Tibial artery (tissue), 4 donors: ENCODE measurements at regions not wholly inside any gene's neighbourhood (a gene's known extent, or its start where the extent isn't known, plus 50 kb on each side); places are given as distances from the start of the nearest gene placed in this dataset.

Source experiments
- DNase-seq, 2 donors: peaks; one replicate each; pipeline ENCODE4 v3.0.0-alpha.2; 2019
- H3K27ac ChIP-seq, 2 donors: fragments of 200-600 bp; sonication (generic) in 1 of 2; 1 replicate in 1 of 2; 2 replicates in 1 of 2; pipeline ENCODE4 v1.5.1; 2018 to 2019; ENCODE audit warnings: mild to moderate bottlenecking in 1 of 2
- H3K27me3 ChIP-seq, 2 donors: fragments of 200-600 bp; sonication (generic) in 1 of 2; one replicate each; pipeline versions ENCODE4 v1.5.1 to v1.6.0; 2016 to 2019
- H3K36me3 ChIP-seq, 3 donors: fragments of 200-600 bp; sonication (generic) in 2 of 3; one replicate each; pipeline ENCODE4 v1.5.1; 2016 to 2019; ENCODE audit warnings: mild to moderate bottlenecking in 2 of 3
- H3K4me1 ChIP-seq, 4 donors: fragments of 200-600 bp; sonication (generic) in 2 of 4; 1 replicate in 3 of 4; 2 replicates in 1 of 4; pipeline ENCODE4 v1.5.1; 2016 to 2019
- H3K4me3 ChIP-seq, 2 donors: fragments of 200-600 bp; sonication (generic) in 1 of 2; 1 replicate in 1 of 2; 2 replicates in 1 of 2; pipeline ENCODE4 v1.5.1; 2018 to 2019; ENCODE audit warnings: mild to moderate bottlenecking in 2 of 2
- H3K9me3 ChIP-seq, 3 donors: fragments of 200-600 bp; sonication (generic) in 1 of 3; one replicate each; pipeline ENCODE4 v1.5.1; 2016 to 2019
- CTCF ChIP-seq, 2 experiments: fragments of 200-600 bp in 1 of 2; fragments of 450-650 bp in 1 of 2; IDR thresholded peaks; one replicate each; pipeline ENCODE4 v1.5.1; 2017 to 2019; ENCODE audit warnings: antibody characterized with exemption in 2 of 2, mild to moderate bottlenecking in 1 of 2, moderate library complexity in 1 of 2
- intact Hi-C: fragments of 100-400 bp; cut with DNase I; formaldehyde crosslinking; loops from one replicate; pipeline ENCODE4 v1.15.0; 2023; ENCODE audit warnings: low total_unique reads

- TF ChIP-seq CTCF (IDR thresholded peaks at IDR 0.05) = no peak
- no peaks in the 10 kb centered on the region for H3K9me3 ChIP-seq
- no peak overlapping the region for H3K27ac ChIP-seq
- no peaks in the 10 kb centered on the region for H3K4me1 ChIP-seq
- intact Hi-C loops = no loop called here
- H3K27me3 ChIP-seq = no peaks in the 10 kb centered on the region
- H3K36me3 ChIP-seq = no peaks in the 10 kb centered on the region
- no peak overlapping the region for H3K4me3 ChIP-seq
- no peak for DNase-seq
Measured at GRCh38 chr7:142689439-142690120, 59.7 kb upstream of the PRSS1 start.

GRCh38 chr7:142685877-142686508 is 63.3 kb upstream of the PRSS1 start:
- H3K4me3 ChIP-seq = no peak overlapping the region
- DNase-seq = no peak
- H3K27me3 ChIP-seq = no peaks in the 10 kb centered on the region
- no peak for TF ChIP-seq CTCF (IDR thresholded peaks at IDR 0.05)
- intact Hi-C loops = no loop called here
- no peaks in the 10 kb centered on the region for H3K9me3 ChIP-seq
- H3K4me1 ChIP-seq = no peaks in the 10 kb centered on the region
- H3K36me3 ChIP-seq = no peaks in the 10 kb centered on the region
- H3K27ac ChIP-seq = no peak overlapping the region

GRCh38 chr7:142681314-142682092 is 67.8 kb upstream of the PRSS1 start:
- intact Hi-C loops = no loop called here
- Histone ChIP-seq H3K36me3 (no peaks in the 10 kb centered on the region), H3K9me3 (no peaks in the 10 kb centered on the region), H3K27ac (no peak overlapping the region), H3K27me3 (no peaks in the 10 kb centered on the region), H3K4me1 (no peaks in the 10 kb centered on the region), H3K4me3 (no peak overlapping the region)
- TF ChIP-seq CTCF (IDR thresholded peaks at IDR 0.05) = no peak
- DNase-seq = no peak

- Histone ChIP-seq H3K4me1 (no peaks in the 10 kb centered on the region), H3K27ac (no peak overlapping the region), H3K9me3 (no peaks in the 10 kb centered on the region), H3K36me3 (no peaks in the 10 kb centered on the region), H3K4me3 (no peak overlapping the region), H3K27me3 (no peaks in the 10 kb centered on the region)
- DNase-seq = no peak
- no peak for TF ChIP-seq CTCF (IDR thresholded peaks at IDR 0.05)
- intact Hi-C loops = no loop called here
Measured at GRCh38 chr7:142671506-142671905, 77.8 kb upstream of the PRSS1 start.

- H3K36me3 ChIP-seq = no peaks in the 10 kb centered on the region
- DNase-seq = no peak
- TF ChIP-seq CTCF (IDR thresholded peaks at IDR 0.05) = no peak
- H3K27me3 ChIP-seq = no peaks in the 10 kb centered on the region
- intact Hi-C loops = no loop called here
- H3K27ac ChIP-seq = no peak overlapping the region
- no peak overlapping the region for H3K4me3 ChIP-seq
- no peaks in the 10 kb centered on the region for H3K9me3 ChIP-seq
- no peaks in the 10 kb centered on the region for H3K4me1 ChIP-seq
Measured at GRCh38 chr7:142670511-142670910, 78.8 kb upstream of the PRSS1 start.
